Germinal center (tissue), 1 donor: ENCODE measurements at regions not wholly inside any gene's neighbourhood (a gene's known extent, or its start where the extent isn't known, plus 50 kb on each side); places are given as distances from the start of the nearest gene placed in this dataset.

Source experiments
- DNase-seq: peaks from one replicate; pipeline ENCODE4 v3.0.0; 2012; ENCODE audit warnings: mixed read lengths, low spot score

DNA sequence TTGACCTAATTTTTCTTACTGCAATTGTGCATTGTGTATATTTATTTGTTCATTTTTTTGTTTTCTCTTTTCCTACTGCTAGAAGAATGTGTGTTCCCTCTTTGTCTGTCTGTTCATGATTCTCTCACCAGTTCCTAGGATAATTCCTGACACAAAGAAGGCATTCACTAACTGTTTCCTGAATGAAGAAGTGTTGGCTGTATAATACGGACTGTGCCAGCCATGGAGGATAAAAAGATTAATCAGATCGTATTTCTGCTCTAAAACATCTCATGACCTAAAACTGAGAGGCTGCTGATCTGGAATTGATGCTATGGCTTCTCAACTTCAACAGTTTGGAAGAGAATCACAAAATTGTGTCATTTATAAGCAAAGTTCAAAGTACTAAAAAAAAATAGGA is 563.1 kb upstream of the FRG1 start:
- DNase-seq, result no peak

DNA sequence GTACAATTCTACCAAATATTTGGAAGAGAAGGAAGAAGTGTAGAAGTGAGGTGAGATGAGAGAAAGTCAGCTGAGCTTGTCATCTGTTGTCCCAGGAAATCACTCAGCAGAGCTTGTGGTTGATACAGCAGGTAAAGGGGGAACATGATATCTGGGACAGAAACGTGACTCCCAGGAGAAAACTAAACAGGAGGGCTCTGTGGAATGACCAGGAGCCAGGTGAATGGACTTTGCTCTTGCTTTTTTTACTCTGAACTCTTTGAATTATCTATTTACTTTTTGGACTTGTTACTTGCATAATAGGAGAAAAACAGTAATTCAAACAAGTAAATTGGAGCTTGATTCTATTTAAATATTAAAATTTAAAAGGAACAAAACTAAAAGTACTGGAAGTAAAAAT is 555.6 kb upstream of the FRG1 start:
- DNase-seq, result no peak

DNA sequence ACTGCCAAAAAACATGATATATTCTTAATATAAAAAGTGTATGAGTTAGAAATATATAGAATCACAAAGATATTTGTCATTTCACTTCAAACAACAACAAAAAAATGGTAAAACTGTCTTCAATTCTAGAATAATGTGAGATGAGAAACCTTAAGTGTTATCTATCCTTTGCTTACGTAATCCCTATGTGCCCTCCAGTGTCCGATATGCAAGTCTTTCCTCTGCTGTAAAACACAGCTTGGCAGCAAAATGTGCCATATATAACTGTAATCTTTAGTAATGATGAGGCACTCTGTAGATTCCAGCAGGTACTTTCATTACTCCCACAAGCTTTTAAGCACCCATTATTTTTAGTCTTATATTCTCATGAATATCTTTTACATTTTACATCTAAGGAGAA is 555.1 kb upstream of the FRG1 start:
- DNase-seq, result no peak

DNA sequence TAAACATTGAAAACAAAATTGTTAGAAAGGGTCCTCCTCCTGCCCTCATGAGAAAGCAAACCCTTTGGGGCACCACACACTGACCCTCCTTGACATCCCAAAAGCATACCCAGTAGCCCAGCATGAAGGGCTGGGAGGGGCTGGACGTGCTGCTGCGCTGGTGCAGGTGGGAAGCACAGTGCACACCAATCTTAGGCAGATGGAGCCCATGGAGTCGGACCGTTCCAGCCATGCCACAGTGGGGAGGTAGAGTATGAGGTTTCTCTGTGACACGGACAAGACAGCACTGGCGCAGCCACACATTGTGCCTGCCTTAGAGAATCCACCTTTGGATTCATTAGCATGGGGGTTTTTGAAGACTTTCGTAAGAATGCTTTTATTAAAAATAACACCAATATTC is 544.2 kb upstream of the FRG1 start:
- no peak for DNase-seq

DNA sequence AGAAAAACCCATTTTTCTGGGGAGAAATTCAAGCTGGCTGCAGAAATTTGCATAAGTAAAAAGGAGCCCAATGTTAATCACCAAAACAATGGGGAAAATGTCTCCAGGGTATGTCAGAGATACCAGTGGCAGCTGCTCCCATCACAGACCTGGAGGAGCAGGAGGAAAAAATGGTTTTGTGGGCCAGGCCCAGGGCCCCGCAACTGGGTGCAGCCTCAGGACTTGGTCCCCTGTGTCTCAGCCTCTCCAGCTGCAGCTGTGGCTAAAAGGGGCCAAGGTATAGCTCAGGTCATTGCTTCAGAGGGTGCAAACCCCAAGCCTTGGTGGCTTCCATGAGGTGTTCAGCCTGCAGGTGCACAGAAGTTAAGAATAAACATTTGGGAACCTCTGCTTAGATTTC is 536.4 kb upstream of the FRG1 start:
- DNase-seq, result no peak

DNA sequence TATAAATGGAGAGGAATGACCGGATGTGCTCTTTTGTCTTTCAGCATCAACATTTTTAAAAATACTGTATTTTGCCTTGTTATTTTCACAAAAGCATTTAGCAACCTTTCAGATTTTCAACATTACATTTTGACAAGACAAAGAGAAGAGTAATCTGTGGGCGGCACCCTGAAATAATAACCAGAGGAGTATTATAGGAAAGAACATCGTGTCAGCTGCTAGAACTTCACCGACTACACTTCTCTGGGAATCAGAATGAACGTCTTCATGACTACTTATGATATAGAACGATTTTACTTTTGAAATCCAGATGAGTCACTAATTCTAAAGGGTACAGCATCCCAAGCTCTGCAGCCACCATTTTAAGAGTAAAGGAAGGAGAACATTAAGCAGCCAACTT is 531.5 kb upstream of the FRG1 start:
- DNase-seq, result no peak

DNA sequence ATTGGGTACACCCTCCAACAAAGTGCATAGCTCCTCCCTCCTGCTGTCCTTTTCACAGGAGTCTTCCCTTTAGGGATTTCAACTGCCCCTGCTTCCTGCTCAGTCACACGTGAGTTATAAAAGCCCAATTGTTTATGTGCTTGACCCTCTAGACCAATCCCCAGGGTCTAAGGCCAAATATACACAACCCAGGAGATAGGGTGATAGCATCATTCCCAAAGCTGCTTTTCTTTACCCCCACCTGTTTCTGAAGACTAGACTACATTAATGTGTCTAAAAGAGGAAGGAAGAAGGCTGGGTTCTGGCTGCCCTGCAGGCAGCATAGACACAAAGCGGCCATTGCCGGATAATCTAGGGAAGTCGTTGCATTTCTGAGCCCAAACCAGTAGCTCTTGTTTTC is 526.7 kb upstream of the FRG1 start:
- DNase-seq, result no peak

DNA sequence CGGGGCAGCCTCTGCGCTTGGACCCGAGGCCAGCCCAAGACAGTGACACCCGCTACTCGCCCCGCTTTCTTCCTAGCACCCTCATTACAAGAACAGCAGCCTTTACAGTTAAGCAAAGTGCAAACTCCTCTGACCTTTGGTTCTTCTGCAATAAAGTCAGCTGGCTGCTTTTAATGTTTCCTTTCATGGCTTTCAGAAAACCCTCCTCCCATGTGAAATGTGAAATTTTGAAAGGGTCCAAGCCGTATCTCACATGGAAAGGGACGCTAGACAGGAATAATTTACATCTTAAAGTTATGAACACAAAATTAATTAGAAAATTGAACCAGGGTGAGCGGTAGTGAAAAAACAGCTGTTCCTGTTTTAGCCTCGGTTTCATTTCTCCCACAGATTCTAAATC is 520.1 kb upstream of the FRG1 start:
- no peak for DNase-seq

DNA sequence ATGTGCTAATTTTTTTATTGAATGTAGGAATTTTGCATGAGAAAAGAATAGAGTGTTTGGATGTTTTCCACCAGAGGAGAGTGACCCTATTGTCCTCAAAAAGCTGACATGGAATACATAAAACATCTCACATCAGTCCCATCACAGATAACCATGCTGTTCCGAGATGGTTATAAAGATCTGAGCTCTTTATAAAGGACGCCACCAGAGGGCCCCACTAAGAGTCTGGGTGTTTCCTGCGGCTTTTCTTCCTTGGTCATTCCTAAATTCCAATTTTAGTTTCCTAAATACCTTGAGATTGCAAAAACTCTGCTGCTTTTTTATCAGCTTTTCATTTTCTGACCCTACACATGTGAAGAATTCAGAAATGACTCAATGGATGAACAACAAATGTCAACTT is 504.5 kb upstream of the FRG1 start:
- DNase-seq, result no peak

DNA sequence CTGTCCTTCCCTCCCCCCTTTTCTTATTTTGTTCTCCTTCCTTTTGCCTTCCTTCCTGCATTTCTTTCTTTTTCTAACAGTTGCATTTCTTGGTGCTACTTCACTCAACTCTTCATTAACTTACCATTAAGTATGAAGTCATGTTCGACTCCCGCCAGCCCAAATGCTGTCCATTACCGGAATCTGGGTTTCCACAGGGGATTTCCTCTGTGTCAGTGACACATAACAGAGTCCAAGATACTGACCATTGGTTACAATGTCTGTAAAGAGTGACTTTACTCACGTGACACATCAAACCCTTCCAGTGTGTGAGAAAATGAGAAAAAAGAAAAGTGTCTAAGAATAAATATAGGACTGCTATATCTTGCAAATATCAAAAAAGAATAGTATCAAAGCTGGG is 500.0 kb upstream of the FRG1 start:
- DNase-seq, result no peak

DNA sequence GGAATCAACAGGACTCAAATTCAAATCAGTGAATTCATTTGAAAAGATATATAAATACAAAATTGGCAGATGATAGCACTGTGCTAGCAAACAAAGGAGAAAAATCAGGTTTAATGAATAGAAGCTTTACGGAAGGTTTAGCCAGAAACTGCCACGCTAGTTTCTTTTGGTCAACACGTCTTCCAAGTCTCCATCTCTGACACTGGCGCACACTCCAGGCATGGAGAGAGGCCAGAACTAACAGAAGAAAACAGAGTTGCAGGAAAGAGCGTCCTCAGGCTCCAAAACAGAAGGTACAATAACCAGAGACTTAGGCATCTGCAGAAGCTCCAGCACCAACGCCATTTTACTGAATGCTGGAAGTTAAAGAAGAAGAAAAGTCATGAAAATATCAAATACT is 497.3 kb upstream of the FRG1 start:
- no peak for DNase-seq

DNA sequence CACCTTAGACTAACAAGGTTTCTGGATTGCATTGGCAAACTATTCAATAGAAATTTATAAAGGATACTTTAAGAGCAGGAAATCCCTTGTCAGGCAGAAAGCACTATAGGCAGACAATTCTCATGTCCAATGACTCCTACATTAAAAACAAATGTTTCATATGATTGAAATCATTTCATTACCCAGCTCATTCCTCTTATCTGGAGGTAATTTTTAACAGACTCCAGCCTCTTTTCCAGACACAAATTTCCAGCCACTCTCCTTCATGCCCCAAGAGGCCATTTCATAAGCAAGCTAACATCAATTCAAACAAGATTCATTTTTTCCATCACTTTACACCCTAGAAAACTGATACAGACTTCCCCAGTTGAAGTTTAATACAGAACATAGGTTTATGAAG is 495.1 kb upstream of the FRG1 start:
- no peak for DNase-seq

DNA sequence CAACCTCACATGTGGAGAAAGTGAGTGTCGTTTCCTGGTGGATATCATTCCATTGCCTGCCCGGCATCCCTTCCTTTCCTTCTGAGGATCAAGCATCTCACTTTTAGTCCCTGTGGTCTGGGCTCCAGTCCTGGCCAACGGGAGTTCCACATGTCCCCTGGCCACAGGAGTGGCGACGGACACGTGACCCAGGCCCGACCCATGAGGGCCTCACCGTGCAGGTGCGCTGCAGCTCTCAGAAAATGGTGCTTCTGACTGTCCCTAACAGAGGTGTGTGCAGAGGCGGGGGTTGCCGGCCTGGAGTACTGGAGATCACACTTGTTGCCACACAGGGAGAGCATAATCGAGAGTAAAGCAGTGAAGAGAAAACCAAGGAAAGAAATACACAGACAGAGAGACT is 476.9 kb upstream of the FRG1 start:
- no peak for DNase-seq

DNA sequence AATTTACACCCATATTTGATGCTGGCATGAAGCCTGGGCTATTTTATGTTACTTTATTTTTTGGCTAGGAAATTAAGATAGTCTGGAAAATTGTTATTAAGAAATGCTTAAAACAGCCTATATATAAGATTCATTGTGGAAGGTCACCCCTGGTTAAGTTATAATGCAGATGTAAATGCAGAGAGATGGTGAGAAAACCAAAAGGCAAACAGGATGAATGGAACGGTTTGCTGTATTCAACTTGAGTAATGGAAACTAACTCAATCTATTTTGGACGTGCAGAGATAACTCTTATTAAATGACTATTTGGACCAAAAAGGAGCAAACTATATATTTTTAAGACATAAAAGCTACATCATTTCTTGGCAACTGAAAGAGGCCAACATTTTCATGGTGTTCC is 446.3 kb upstream of the FRG1 start:
- DNase-seq, result no peak

DNA sequence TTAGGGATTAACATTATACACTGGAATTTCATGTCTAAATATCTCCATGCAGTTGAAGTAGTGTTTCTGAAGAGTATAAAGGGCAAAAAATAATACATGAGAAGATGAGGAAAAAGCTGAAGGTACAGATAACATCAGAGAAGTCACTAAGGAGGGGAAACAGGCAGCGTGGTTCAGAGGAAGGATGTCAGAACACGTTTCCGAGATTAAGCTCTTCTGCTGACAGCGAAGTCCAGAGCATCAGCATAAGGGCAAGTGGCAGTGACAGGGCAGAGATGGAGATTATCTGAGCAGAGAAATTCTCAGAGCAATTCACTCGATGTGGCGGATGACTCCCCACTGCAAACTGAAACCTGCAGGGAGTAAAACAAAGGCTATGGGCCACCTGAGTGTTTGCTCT is 443.2 kb upstream of the FRG1 start:
- DNase-seq, result no peak

DNA sequence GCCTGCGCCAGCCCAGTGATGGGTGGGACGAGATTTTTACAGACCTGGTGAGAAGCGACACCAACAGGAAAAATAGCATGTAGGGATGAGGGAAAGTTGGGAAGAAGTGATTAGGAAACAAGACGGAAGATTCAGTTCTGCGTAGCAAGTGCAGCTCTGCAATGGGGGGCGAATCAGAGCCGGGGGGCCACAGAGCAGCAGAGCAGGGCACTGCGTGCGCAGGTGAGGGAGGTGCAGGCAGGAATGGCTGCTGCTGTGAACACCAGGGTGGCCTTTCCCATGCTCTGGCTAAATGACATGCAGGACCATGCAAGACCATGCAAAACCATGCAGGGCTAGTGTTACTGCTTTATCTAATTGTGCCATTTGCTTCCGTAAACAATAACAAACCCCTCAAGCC is 442.7 kb upstream of the FRG1 start:
- DNase-seq, result no peak

DNA sequence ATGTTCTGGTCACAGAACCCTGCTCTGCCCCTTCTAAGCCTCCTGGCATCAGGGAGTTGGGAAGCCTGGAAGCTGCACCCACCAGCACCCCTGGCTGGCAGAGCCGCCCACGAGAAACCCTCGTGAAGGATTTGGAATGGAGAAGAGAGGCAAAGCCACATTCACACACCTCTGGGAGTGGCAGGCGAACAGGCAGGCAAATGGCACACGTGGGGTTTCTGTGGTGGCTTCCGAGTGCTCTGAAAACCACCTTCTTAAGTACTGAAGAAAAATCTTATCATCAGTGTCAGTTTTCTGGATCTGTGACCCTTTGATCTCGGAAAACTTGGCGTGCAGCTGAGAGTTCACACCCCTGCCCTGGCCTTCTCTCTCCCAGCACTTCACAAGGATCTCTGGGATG is 442.2 kb upstream of the FRG1 start:
- DNase-seq, result no peak

DNA sequence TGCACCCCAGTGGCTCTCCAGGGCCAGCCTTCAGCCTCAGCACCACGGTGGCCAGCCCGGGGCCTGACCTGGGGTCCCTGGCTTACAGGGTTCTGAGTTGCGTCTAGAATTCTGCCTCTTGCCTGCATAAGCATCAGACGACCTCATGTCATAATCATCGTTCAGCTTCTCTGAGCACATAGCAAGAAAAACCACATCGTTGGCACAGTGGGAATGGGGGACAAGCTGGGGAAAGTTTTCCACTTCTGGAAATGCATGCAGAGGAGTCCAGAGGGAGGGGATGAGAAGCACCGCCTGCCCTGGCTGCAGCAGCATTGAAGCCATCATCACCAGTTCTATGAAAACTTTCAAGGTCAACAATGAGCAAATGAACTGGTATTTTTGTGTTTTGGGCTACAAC is 441.0 kb upstream of the FRG1 start:
- DNase-seq, result no peak

DNA sequence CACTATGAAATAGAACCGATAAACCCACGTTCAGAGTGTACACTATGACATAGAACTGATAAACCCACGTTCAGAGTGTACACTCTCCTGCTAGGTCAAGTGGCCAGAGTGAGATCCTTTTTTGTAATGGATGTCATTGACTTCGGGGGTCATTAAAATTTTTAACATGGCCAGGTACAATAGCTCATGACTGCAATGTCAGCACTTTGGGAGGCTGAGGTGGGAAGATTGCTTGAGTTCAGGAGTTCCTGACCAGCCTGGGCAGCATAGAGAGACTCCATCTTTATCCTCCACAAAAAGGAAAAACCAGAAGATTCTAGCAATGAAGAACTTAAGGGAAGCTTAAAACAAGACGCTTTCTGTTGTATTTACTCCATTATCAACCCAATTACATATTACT is 439.7 kb upstream of the FRG1 start:
- no peak for DNase-seq

DNA sequence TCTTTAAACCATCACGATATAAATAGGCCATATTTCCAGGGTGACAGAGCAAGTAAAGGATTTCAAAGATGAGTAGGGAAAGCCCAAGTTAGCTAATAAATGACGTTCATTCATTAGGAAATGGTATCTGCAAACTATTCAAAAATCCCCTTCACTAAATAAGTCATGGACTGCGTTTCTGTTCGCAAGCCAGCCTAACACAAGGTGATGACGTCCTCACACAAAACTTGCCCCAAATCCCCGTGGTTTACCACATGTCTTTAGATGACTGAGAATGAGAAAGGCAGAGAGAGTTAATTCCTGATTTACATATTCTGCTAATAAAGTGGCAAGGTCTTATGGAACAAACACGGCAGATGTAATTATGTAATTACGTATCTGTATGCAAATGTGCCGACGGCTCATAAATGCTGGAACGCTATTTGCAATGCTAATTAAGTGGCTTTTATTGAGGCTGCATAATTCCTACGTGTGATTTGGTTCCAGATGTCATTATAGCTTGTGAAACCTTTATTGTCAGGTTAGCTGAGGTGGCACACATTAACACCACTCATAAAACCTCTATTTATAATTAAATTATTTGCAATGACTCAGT is 437.7 kb upstream of the FRG1 start:
- DNase-seq, result no peak

DNA sequence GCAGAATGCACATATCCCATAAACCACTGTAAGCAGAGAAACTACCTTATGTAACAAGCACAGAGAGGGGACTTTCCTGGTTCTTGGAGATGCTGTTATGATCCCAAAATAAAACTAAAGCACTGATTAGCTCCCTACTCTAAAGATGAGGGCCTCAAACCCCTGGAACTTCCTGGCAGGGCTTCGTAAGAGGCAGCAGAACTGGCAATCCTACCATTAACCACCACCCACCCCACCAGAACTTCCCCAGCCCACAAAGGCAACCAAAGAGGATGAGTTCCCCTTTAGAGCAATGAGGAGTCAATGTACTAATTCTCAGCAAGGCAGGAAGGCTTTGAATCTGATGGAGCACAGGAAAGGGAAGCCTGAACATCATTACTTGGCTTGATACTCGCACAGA is 436.5 kb upstream of the FRG1 start:
- no peak for DNase-seq

DNA sequence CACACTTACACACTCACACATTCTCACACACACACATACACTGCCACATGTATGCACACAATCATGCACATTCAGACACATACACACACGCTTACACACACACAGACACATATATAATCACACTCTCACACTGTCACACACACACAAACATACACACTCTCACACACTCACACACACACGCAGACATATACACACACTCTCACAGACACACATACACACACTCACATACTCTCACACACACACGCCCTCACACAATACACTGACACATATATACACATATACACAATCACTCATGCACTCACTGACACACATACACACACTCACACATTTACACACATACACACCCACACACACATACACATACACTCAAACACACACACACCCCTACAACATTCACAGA is 435.3 kb upstream of the FRG1 start:
- DNase-seq, result no peak

DNA sequence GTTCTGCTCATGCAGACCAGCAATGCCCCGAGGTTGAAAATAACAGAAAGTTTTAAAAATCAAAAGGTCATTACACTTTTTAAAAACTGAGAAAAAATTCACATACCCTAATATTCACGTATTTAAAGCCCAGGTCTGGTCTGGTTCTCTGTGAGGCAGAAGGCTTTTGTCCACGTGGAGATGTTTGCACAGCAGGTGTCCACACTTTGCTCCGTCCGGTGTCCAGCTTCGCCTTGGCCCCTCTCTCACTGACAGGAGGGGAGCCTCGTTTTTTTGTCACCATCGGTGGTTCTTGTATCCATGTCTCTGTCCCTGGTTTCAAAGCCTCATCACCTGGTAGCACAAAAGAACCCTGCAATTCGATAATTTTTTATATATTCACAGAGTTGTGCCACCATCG is 434.6 kb upstream of the FRG1 start:
- DNase-seq, result no peak

DNA sequence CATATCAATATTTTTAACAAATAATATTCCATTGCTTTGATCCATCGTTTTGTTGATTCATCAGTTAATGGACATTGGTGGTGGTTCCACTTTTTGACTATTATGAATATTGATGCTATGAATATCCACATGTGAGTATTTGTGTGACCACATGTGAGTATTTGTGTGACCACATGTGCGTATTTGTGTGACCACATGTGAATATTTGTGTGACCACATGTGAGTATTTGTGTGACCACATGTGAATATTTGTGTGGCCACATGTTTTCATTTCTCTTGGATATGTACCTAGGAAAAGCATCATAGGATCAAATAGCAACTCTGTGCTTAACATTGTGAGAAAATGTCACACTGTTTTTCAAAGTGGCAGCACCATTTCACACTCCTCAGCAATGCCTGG is 433.6 kb upstream of the FRG1 start:
- DNase-seq, result no peak

DNA sequence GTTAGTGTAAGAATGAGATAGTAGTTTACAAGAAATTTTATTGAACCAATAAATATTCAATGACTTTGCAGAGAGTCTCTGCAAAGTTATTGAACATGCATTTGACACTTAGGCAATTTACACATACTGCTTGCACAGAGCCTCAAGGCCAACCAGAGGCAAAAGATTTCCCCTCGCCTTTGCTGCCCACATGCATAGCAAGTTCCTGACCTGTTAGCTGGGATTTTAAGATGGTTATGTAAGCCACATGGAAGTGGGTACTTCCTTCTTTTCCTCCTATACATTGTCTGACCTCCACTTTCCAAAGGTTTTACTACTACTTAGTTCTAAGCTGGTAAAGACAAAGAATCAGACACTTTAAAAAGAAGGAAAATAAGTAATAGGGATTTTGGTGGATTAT is 430.1 kb upstream of the FRG1 start:
- no peak for DNase-seq
